Activated naive CD4-positive, alpha-beta T cell treated with anti-CD3 and anti-CD28 coated beads, Interleukin-2, amount 10 ng/mL, durations not matched to agents 7 days and 5 days (primary cell): ENCODE measurements at regions not wholly inside any gene's neighbourhood (a gene's known extent, or its start where the extent isn't known, plus 50 kb on each side); places are given as distances from the start of the nearest gene placed in this dataset.

ENCODE experiments used
- CTCF ChIA-PET: fragments of 350-600 bp; sonication (Branson Sonifier 250); formaldehyde crosslinking; loops from one replicate; lab custom pipeline; 2021; ENCODE audit warnings: antibody characterized with exemption; lab: Charles Lee
- DNase-seq: peaks from one replicate; pipeline ENCODE4 v3.0.0-alpha.2; 2020
- H3K27ac Mint-ChIP-seq: one replicate; pipeline ENCODE4 v1.8.0; 2021; ENCODE audit warnings: mild to moderate bottlenecking, moderate library complexity, mixed read lengths
- H3K27me3 Mint-ChIP-seq: one replicate; pipeline ENCODE4 v1.8.0; 2021; ENCODE audit warnings: mild to moderate bottlenecking, mixed read lengths
- H3K36me3 Mint-ChIP-seq: one replicate; pipeline ENCODE4 v1.8.0; 2021; ENCODE audit warnings: mixed read lengths
- H3K4me1 Mint-ChIP-seq: one replicate; pipeline ENCODE4 v1.8.0; 2021; ENCODE audit warnings: mixed read lengths
- H3K4me3 Mint-ChIP-seq: one replicate; pipeline ENCODE4 v1.8.0; 2021; ENCODE audit warnings: mild to moderate bottlenecking, moderate library complexity, mixed read lengths
- H3K9me3 Mint-ChIP-seq: one replicate; pipeline ENCODE4 v1.8.0; 2021; ENCODE audit warnings: mixed read lengths

DNA sequence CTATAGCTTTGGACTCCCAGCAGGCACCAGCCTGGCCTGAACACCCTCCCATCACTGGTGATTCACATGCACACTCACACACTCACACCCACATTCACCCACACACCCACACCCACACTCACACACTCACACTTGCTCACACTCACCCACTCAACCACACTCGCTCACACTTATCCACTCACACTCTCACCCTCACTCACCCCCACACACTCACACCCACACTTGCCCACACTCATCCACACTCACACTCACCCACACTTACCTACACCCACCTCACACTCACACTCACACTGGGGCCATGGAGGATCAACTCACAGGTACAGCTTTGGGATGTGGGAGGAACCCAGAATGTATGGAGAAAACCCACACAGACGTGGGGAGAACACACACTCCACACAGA lies 548.2 kb upstream of the FAT1 start:
- CTCF ChIA-PET = no interaction called here
- no peak for DNase-seq
- Mint-ChIP-seq H3K27ac (no peak overlapping the region), H3K36me3 (no peaks in the 10 kb centered on the region), H3K27me3 (no peaks in the 10 kb centered on the region), H3K9me3 (peaks cover 3% of the 10 kb centered on the region), H3K4me3 (no peak overlapping the region), H3K4me1 (no peaks in the 10 kb centered on the region)

DNA sequence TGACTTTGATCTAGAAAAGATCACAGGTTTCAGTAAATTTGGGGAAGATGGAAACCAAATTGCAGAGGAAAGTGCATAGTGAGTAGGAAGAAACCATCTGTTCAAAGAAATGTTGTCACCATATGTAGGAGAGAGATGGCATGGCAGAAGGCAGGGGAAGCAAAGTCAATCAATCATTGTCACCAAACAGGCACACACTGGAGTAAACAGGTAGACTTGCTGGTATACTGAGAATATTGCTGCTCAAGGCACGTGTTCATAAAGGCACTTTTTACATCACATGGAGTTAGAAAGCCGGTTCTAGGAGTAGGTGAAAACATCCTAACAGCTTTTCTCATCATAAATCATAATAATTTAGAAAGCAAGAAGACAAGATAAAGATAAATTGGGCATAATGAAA lies 550.5 kb upstream of the FAT1 start:
- Mint-ChIP-seq H3K27me3 (no peaks in the 10 kb centered on the region), H3K4me3 (no peak overlapping the region), H3K27ac (no peak overlapping the region), H3K36me3 (no peaks in the 10 kb centered on the region), H3K9me3 (peaks cover 3% of the 10 kb centered on the region), H3K4me1 (no peaks in the 10 kb centered on the region)
- CTCF ChIA-PET = no interaction called here
- DNase-seq = no peak

DNA sequence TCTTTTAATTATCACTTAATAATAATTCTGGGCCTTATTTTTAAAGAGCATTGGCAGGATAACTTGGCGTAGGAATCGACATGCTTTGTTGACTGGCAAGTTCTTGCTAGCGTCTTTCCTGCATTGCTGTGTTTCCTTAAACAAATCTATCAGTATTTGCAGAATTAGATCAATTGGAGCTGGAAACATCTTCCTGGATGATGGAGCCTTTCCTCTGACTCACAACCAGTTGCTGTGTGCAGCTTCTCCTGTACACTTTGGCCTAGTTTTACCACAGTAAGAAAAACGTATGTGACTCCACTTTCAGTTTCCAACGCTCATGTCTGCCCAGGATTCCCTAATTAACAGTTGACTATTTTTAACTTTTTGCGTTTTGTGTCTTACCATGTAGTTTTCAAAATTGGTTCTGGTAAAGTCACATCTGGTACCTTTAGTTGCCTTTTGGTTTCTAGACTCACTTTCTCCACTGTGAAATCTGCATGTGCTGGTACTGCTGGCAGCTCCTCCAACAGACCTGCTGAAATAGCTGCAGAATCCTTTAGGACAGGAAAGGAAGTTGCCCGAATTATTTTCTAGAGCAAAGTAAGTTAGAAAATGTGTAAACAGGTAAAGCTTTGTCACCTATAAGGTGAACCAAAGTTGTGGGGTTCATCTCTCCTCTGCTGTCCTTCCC lies 553.2 kb upstream of the FAT1 start:
- H3K36me3 Mint-ChIP-seq = no peaks in the 10 kb centered on the region
- no peak for DNase-seq
- no peak overlapping the region for H3K27ac Mint-ChIP-seq
- no peaks in the 10 kb centered on the region for H3K9me3 Mint-ChIP-seq
- no peak overlapping the region for H3K4me3 Mint-ChIP-seq
- no peaks in the 10 kb centered on the region for H3K27me3 Mint-ChIP-seq
- H3K4me1 Mint-ChIP-seq = no peaks in the 10 kb centered on the region
- CTCF ChIA-PET = no interaction called here

DNA sequence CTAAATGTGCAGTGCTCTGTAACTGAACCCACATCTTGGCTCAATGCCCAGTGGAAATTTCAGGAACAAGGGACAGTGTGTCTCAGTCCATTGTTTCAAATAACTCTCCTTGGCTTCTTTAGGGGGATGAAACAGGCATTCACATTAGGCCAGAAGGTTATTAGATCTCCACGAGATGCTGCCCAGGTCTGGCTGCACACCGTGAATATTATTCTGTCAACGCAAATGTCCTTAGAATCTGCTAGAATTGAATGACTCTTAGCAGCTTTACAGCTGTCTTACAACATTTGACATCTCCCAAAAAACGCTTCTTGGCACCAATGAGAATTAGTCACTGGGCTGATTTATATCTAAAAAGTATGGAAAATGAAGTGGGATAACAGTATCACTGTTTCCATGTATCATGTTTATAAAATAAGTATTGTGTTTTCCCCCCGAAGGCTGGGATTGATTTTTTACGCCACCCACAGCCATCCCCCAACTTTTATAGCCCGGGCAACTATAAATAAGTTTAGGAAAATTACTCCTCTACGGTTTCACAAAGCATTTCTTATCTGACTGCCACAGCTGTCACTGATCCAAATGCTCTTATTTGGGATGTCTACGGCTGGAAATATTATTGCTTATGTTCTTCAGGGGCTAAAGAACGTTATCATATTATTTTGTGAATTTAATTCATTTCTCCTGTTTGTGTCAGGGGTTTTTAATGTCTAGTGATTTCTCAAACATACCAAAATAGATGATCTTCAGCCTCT lies 559.7 kb upstream of the FAT1 start:
- no peak overlapping the region for H3K4me3 Mint-ChIP-seq
- no peak overlapping the region for H3K27ac Mint-ChIP-seq

DNA sequence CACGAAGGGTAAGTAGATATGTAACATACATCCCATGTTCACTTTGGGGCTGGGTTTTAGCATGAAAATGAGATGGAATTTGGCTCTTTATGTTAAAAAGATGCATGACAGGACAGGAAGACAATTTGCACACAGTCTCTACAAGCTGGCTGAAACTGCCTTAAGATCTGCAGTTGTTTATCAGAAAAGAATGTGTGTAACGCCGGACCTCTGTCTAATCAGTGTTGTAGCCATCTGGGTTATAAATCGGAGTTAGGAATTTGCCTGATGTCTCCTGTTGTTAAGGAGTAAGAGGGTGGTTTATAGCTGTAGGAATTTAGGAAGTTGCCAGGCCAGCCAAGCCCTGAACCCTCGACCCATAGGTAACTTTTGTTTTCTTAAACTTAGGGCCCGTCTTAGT lies 562.9 kb upstream of the FAT1 start:
- Mint-ChIP-seq H3K9me3 (peaks cover 5% of the 10 kb centered on the region), H3K27me3 (no peaks in the 10 kb centered on the region), H3K27ac (no peak overlapping the region), H3K4me3 (no peak overlapping the region), H3K4me1 (no peaks in the 10 kb centered on the region), H3K36me3 (no peaks in the 10 kb centered on the region)
- DNase-seq = no peak
- CTCF ChIA-PET = no interaction called here

More for the DNA sequence above, 559.7 kb upstream of the FAT1 start:
- CTCF ChIA-PET = no interaction called here
- Mint-ChIP-seq H3K36me3 (no peaks in the 10 kb centered on the region), H3K9me3 (peaks cover 3% of the 10 kb centered on the region), H3K4me1 (no peaks in the 10 kb centered on the region), H3K27me3 (no peaks in the 10 kb centered on the region)
- no peak for DNase-seq

DNA sequence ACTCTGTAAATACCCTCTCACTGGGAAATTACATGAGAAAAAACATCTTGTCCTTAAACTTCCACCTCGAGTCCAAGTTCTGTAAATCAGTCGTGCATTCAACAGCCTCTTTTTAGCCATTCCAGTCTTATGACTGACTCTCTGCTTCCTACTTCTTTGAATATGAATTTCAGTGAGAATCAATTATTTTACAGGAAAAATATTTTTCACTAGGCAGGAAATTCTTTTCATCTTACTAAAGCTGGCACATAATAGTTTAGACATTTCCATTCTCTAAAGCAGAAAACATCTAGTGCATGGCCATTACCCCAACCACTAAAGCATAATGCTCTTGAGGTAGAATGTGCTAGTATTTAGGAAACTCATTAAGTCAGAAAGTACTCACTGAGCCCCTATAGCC lies 565.7 kb upstream of the FAT1 start:
- H3K36me3 Mint-ChIP-seq = no peaks in the 10 kb centered on the region
- no peak overlapping the region for H3K4me3 Mint-ChIP-seq
- no peak for DNase-seq
- no peak overlapping the region for H3K27ac Mint-ChIP-seq
- H3K27me3 Mint-ChIP-seq = no peaks in the 10 kb centered on the region
- H3K9me3 Mint-ChIP-seq = peaks cover 5% of the 10 kb centered on the region
- CTCF ChIA-PET = no interaction called here
- H3K4me1 Mint-ChIP-seq = no peaks in the 10 kb centered on the region

DNA sequence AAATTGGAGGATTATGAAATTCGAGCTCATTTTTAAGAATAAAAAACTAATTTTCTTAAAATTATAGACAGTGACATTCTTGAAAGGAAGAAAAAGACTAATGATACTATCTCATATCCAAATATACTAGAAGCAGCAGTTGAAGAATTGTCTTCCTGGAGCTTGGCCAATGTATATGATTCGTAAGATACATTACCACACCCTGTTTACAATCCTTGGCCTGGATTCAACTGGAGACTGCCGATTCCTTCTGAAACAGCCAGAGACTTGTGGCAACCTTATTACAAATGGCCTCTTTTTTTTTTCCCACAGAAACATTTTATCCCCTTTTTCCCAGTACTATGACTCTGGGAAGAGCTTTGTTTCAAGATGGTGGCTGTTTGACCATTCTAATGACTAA lies 571.2 kb upstream of the FAT1 start:
- Mint-ChIP-seq H3K4me1 (no peaks in the 10 kb centered on the region), H3K4me3 (no peak overlapping the region), H3K36me3 (no peaks in the 10 kb centered on the region), H3K9me3 (peaks cover 24% of the 10 kb centered on the region), H3K27ac (no peak overlapping the region), H3K27me3 (no peaks in the 10 kb centered on the region)
- CTCF ChIA-PET = no interaction called here
- DNase-seq = no peak

DNA sequence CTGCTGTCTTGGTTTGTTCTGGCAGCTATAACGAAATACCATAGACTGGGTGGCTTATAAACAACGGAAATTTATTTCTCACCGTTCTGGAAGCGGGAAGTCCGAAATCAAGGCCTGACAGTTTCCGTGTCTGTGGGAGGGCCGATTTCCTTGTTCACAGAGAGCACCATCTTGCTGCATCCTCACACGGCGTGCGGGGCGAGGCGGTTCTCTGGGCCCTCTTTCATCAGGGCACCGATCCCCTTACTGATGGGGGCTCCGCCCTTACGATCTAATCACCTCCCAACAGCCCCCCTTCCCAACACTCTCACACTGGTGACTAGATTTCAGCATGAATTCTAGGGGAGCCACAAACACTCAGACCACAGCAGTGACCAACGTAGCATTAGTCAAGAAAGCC lies 578.3 kb upstream of the FAT1 start:
- H3K36me3 Mint-ChIP-seq = no peaks in the 10 kb centered on the region
- no peaks in the 10 kb centered on the region for H3K27me3 Mint-ChIP-seq
- DNase-seq = no peak
- no peak overlapping the region for H3K27ac Mint-ChIP-seq
- no peak overlapping the region for H3K4me3 Mint-ChIP-seq
- no peaks in the 10 kb centered on the region for H3K4me1 Mint-ChIP-seq
- CTCF ChIA-PET = no interaction called here
- peaks cover 25% of the 10 kb centered on the region for H3K9me3 Mint-ChIP-seq

DNA sequence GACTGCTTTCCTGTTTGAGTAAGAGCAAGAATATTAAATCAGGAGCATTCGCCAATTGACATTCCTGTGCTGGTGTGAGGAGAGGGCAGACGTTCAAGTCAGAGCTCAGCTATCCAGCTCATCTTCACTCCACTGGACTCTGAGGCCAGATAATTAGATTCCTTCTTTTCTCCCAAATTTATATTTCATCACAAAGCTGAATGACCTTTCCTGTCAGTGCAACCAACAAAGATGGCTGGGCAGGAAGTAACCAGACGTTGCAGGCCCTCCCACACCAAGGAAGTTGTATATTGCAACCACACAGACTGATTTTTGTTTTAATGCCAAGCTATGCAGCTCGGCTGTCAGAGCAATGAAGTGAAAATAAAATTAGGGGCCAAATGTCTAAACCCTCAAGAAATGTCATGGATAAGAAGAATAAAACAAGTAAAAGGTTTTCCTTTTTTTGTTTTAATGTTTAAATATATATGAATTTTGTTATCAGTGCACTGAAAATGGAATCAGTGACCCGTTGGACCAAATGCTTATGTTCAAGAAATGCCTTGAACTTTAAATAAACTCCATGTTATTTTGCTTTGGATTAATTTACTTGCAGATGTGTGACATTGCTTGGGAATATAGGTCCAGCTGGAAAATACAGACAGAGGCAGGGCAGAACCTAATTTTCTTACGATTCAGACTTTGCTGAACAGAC lies 578.9 kb upstream of the FAT1 start:
- CTCF ChIA-PET = no interaction called here
- peaks cover 18% of the 10 kb centered on the region for H3K9me3 Mint-ChIP-seq

DNA sequence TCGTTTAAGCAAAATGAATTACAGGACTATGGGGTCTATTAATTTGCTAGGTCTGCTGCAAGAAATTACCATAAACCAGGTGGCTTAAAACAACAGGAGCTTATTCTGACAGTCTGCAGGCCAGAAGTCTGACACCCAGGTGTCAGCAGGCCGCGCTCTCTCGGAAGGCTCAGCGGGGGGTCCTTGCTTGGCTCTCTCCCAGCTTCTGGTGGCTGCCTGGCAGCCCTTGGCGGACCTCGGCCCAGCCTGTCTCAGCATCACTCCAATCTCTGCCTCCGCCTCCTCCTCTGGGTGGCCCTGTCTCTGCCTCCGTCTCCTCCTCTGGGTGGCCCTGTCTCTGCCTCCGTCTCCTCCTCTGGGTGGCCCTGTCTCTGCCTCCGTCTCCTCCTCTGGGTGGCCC lies 580.5 kb upstream of the FAT1 start:
- Mint-ChIP-seq H3K27me3 (no peaks in the 10 kb centered on the region), H3K4me3 (no peak overlapping the region), H3K9me3 (peaks cover 9% of the 10 kb centered on the region), H3K36me3 (no peaks in the 10 kb centered on the region), H3K4me1 (no peaks in the 10 kb centered on the region), H3K27ac (no peak overlapping the region)
- DNase-seq = no peak
- CTCF ChIA-PET = no interaction called here

More for the DNA sequence above, 578.9 kb upstream of the FAT1 start:
- Mint-ChIP-seq H3K27ac (no peak overlapping the region), H3K4me1 (no peaks in the 10 kb centered on the region), H3K36me3 (no peaks in the 10 kb centered on the region), H3K4me3 (no peak overlapping the region), H3K27me3 (no peaks in the 10 kb centered on the region)
- no peak for DNase-seq

DNA sequence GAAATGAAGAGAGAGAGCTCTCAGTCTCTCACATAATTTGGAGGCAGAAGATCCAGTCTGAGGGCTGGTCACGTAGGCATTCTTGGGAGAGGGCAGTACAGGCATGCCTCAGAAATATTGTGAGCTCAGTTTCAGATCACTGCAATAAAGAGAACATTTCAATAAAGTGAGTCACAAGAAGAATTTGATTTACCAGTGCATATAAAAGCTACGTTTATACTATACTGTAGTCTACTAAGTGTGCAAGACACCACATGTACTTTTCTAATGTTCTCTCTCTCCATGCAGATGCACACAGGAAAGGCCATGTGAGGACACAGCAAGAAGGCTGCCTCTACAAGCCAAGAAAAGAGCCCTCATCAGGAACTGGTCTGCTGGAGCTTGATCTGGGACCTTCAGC lies 583.5 kb upstream of the FAT1 start:
- no peaks in the 10 kb centered on the region for H3K36me3 Mint-ChIP-seq
- no peak overlapping the region for H3K4me3 Mint-ChIP-seq
- CTCF ChIA-PET = no interaction called here
- no peak overlapping the region for H3K27ac Mint-ChIP-seq
- H3K9me3 Mint-ChIP-seq = peaks cover 8% of the 10 kb centered on the region
- H3K27me3 Mint-ChIP-seq = no peaks in the 10 kb centered on the region
- no peak for DNase-seq
- H3K4me1 Mint-ChIP-seq = no peaks in the 10 kb centered on the region

DNA sequence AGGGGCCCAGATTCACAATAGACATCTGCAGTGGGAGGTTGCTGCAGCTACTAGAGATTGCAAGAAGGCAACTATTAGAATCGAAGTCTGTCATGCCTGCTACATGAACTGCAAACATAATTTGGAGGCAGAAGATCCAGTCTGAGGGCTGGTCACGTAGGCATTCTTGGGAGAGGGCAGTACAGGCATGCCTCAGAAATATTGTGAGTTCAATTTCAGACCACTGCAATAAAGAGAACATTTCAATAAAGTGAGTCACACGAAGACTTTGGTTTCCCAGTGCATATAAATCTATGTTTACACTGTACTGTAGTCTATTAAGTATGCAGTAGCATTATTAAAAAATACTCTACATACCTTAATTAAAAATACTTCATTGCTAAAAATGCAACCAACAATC lies 585.8 kb upstream of the FAT1 start:
- H3K4me1 Mint-ChIP-seq = no peaks in the 10 kb centered on the region
- no peak for DNase-seq
- H3K4me3 Mint-ChIP-seq = no peak overlapping the region
- H3K27me3 Mint-ChIP-seq = no peaks in the 10 kb centered on the region
- CTCF ChIA-PET = no interaction called here
- H3K27ac Mint-ChIP-seq = no peak overlapping the region
- H3K36me3 Mint-ChIP-seq = no peaks in the 10 kb centered on the region
- peaks cover 2% of the 10 kb centered on the region for H3K9me3 Mint-ChIP-seq

DNA sequence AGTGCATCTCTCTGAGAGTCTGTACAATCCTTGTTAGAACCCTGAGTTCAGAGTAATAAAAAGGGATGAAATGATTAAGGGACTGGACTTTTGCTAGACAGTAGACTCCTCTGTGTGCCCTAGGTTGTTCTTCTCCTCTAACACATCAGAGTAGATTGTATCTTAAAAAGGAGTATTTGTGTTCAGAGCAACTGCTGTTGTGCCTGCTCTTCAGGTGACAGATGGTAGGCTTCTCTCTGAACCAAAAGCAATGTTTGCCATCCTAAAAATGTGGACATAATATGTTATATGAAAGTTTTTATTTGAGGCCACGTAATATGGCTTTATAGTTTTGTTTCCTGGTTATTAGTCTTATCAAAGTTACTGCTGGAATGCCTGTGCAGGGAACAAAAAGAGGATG lies 588.6 kb upstream of the FAT1 start:
- H3K36me3 Mint-ChIP-seq = no peaks in the 10 kb centered on the region
- H3K4me3 Mint-ChIP-seq = no peak overlapping the region
- CTCF ChIA-PET = no interaction called here
- H3K4me1 Mint-ChIP-seq = no peaks in the 10 kb centered on the region
- H3K27me3 Mint-ChIP-seq = no peaks in the 10 kb centered on the region
- H3K9me3 Mint-ChIP-seq = no peaks in the 10 kb centered on the region
- no peak for DNase-seq
- no peak overlapping the region for H3K27ac Mint-ChIP-seq

DNA sequence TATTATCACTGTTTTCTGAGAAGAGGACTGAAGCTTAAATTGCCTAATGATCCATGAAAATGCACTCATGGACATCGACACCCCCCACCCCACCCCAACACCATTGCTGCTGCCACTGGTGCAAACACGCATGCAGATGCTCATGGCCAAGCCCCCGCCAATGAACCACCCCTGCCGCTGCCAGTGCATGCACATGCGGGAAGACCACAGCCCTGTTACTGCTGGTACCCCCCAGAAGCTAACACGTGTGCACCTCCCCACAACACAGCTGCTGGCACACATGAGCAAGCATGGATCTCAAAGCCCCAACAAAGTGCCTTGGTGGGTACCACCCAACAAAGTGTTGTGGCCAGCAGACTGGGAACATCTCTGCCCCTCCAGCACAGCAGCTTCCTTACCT lies 594.1 kb upstream of the FAT1 start:
- Mint-ChIP-seq H3K36me3 (no peaks in the 10 kb centered on the region), H3K9me3 (no peaks in the 10 kb centered on the region), H3K4me1 (no peaks in the 10 kb centered on the region), H3K4me3 (no peak overlapping the region), H3K27me3 (no peaks in the 10 kb centered on the region), H3K27ac (no peak overlapping the region)
- no peak for DNase-seq
- CTCF ChIA-PET = no interaction called here

DNA sequence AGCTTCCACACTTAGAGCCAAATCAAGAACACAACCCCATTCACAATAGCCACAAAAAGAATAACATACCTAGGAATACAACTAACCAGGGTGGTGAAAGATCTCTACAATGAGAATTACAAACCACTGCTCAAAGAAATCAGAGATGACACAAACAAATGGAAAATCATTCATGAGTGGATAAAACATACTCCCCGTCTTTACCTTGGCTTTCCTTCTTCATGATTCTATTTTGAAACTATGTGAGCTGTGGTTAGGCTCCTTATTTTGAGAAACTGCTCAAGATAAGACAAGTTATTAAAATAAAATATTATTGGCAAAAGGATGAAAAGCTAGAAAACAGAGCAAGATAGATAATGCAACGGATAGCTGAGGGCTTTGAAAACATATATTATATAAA lies 598.1 kb upstream of the FAT1 start:
- CTCF ChIA-PET = no interaction called here
- no peak for DNase-seq
- H3K9me3 Mint-ChIP-seq = peaks cover 6% of the 10 kb centered on the region
- H3K27ac Mint-ChIP-seq = no peak overlapping the region
- H3K27me3 Mint-ChIP-seq = no peaks in the 10 kb centered on the region
- H3K4me3 Mint-ChIP-seq = no peak overlapping the region
- no peaks in the 10 kb centered on the region for H3K36me3 Mint-ChIP-seq
- no peaks in the 10 kb centered on the region for H3K4me1 Mint-ChIP-seq
